NCI-H1417 treated with DMSO at 0.1 percent for 48 hours (cell line): ENCODE measurements at regions not wholly inside any gene's neighbourhood (a gene's known extent, or its start where the extent isn't known, plus 50 kb on each side); places are given as distances from the start of the nearest gene placed in this dataset.

Source experiments
- DNase-seq: peaks from one replicate; lab custom pipeline; 2025; lab: John Stamatoyannopoulos, UW

GRCh38 chr17:13353590-13353989, 248.1 kb downstream of the HS3ST3A1 start:
- no peak for DNase-seq

- DNase-seq: no peak
These were observed 248.8 kb downstream of the HS3ST3A1 start for GRCh38 chr17:13352747-13353415.

- no peak for DNase-seq
These were observed 250.7 kb downstream of the HS3ST3A1 start for GRCh38 chr17:13351046-13351445.

- DNase-seq: no peak
These were observed 251.3 kb downstream of the HS3ST3A1 start for GRCh38 chr17:13350466-13350865.

DNA sequence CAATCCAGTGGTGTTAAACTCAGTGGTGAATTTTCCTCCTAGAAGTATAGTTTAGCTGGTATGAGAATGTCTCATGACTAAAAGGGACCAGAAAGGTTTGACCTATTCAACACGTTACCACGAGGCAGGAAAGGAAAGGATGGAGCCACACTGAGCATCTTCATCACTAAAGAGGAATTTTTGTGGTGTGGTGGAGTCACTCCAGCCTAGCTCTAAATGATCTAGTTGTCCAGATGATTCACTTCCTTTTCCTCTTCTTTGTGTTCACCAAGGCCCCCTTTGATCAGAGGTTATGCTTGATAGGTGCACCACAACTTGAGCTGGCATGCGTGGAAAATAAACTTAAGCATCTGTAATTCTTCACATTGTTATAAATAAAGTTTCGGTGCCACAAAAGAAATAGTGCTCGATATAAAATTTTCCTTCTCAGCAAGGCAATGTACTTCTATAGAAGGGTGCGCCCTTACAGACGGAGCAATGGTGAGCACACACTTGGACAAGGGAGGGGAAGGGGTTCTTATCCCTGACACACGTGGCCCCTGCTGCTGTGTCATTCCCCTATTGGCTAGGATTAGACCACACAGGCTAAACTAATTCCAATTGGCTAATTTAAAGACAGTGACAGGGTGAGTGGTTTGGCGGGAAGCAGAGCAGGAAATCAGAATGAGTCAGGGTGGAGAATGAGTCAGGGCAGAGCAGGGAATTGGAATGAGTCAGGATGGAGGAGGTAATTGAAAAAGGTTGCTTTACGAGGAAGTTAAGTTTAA, 254.6 kb downstream of the HS3ST3A1 start:
- DNase-seq: no peak

DNA sequence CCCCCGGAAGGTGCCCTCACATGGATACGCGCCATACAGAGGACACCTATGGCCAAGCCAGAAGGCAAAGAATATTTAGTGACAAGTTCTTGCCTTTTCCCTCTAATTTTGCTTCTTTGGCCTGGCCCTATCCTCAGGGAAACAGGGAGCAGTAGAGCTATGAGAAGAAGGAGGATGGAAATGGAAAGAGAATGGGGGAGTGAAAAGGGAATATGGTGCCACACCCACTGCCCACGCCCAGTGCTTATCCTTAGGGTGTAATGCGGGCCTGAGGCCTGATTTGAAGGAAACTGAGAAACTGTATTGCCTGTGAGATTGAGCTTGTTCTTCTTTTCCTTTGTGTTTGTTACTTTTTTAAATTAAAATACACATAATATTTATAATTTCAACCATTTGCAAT, 255.1 kb downstream of the HS3ST3A1 start:
- DNase-seq: no peak

GRCh38 chr17:13346081-13346533, 255.6 kb downstream of the HS3ST3A1 start:
- no peak for DNase-seq

GRCh38 chr17:13338421-13338820, 263.3 kb downstream of the HS3ST3A1 start:
- DNase-seq: no peak

DNA sequence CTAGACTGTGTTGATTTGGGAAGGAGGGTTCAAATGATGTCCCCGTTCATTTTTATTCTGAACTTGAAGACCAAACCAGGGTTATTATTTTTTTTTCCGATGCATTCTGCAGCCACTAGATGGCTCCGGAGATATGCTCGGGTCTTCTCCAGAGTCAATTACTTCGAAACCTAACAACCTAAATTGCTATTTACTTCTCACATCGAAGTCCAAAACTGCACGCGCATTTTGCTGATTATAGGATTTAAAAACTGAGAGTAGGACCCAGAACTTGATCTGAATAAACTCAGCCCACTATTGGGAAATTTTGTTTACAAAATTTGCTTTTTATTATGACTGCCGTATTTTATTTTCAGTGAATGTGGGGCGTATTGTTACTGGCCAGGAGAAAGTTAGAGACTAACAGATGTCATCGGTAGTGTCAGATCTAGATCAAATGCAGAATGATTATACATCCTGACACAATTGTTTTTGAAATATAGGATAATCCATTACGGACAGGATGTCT, 263.8 kb downstream of the HS3ST3A1 start:
- no peak for DNase-seq

- no peak for DNase-seq
These were observed 264.6 kb downstream of the HS3ST3A1 start for GRCh38 chr17:13337151-13337550.

DNA sequence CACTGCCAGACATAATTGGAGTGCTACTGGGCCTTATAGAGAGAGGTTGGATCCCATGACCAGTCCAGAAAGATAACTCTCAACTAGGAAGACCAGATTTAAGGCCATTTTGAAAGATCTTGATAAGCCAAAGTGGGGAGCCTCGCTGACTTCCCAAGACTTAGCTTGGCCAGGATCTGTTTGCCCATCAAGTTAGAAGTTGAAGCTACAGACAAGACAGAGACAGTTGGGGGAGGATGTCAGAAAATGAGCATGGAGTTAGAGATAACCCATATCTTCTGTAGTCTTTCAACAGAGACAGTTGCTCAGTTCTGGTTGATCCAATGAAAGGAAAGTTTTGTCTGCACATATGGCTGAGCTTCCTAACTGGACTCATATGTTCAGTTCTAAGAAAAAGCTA, 267.4 kb downstream of the HS3ST3A1 start:
- no peak for DNase-seq

DNA sequence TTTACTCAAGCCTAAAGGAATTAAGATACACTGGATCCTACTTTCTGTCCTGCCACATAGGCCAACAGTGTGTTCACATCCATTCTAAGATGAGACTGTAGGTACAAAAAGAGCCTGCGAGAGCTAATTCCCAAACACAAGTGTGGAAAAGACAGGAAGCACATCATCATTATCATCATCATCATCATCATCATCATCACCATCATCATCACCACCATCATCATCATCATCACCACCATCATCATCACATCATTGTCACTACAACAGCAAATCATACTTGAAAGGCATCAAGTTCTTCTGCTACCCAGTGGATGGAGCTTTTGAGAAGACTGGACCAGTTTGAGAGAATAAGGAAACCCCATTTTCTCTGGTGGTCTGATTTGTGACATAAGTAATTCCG, 268.1 kb downstream of the HS3ST3A1 start:
- no peak for DNase-seq

DNA sequence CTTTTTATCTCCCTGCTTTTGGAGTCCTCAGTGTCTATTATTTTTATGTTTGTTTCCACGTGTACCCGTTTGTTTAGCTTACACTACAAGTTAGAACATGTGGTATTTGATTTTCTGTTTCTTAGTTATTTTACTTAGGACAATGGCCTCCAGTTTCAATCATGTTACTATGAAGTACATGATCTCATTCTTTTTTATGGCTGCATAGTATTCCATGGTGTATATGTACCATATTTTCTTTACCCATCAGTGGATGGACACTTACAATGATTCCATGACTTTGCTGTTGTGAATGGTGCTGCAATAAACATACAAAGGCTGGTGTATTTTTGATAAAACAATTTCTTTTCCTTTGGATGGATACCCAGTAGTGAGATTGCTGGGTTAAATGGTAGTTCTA, 269.5 kb downstream of the HS3ST3A1 start:
- no peak for DNase-seq

DNA sequence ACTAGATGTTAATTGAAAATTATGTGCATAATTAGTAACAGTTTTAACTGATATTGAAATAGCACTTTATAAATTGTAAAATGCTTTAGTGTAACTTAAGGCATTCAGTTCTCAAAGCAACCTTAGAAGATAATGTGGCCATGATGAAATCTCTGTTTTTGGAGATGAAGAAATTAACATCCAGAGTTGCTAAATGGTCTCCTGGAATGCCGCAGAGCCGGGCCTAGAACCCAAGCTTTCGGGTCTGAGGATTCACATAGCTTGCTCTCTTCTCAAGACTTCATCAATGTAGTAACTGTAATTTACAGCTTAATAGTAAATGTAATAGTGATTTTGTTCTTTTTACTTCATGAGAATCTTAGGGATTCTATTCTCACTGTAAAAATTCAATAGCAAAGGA, 272.3 kb downstream of the HS3ST3A1 start:
- no peak for DNase-seq

DNA sequence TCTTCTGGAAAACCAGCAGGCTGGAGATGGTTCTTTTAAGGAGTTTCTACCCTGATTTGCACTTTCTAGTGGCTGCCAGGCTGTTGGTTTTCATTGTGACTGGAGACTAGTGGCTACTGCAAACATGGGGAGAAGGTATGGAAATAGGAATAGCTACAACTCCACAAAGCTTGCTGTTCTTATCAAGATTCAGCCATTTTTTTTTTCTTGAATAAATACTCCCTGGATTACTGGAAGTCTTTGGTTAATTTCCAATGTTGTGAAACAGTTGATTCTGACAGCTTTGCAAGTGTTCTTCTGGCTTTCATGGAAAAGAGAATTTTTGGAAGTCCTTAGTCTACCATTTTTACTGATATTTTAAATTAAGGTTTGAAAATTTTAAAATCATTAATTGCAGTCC, 277.7 kb downstream of the HS3ST3A1 start:
- no peak for DNase-seq

DNA sequence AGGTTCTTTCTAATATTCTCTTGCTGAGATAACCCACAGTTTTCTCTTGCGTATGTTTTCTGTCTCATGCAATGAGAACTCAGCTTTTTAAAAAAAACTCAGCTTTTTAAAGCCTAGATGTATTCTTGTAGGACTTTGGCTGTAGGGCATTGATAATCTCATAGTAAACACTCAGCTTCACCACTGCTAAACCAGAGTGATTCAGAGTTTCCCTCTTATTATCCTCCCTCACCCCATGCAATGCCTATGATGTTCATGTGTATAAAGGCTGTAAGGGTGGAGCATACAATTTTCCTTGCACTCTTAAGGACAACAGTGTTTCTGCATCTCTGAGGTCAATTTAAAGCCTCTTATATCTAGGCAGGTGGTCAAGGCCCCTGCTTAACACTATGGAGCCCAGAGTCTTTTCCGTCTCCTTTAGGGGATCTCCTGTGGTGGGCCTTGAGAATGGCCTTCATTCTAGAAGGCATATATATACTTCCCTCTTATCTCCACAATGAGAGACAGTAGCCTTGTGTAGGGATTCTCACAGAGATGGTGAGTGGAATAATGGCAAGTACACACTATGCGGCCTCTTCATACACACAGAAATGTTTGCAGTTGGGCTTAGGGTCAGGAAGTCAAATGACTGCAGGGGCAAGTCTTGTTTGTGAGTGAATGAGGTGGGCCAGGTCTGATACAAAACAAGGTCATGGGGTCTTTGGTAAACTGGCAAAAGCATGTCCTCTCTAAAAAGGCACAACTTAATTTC, 279.6 kb downstream of the HS3ST3A1 start:
- DNase-seq: no peak

DNA sequence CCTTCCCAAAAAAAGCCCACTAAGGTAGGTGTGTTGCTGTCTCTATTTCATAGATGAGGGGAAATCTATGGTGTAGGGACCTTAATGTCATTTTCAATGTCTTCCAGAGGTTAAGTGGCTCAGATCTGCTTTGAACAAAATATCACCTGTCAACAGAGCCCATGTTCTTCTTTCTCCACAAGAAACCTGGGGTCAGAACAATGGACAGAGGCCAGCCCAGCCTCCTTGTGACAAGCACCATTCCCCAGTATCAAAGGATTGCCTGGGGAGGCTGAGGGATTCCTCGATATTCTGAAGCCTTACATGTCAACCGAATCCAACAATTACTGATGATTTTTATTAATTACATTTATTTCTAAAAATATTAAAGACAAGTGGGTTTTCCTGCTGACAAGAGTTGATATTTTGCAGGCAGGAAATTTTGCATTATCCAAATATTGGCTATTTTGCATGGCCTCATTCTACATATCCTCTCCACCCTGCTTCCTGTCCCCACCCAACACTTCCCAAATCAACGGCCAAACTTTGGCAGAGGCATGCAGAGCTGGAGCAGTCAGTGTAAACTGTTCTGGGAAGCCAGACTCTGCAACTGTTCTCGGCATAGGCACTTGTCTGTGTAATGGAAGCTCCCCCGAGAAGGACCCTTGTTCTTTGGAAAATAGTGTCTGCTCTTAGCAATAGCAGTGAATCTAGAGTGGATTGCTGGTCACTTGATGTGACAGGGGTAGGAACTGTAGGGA, 281.5 kb downstream of the HS3ST3A1 start:
- DNase-seq: no peak

DNA sequence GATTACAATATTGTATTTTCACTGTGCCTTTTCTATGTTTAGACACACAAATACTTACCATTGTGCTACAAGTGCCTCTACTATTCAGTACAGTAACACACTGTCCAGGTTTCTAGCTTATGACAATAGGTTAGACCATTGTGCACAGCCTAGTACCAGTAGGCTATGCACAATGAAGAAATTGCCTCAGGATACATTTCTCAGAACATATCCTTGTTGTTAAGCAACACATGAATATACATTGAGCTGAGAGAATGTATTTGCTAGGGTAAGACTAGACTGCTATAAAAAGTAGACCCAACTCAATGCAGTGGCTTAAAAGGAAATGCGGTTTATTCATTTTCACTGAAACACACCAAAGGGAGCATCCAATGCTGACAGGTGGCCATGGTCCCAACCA, 285.1 kb downstream of the HS3ST3A1 start:
- DNase-seq: no peak

- DNase-seq: no peak
These were observed 290.4 kb downstream of the HS3ST3A1 start for GRCh38 chr17:13311306-13311705.

DNA sequence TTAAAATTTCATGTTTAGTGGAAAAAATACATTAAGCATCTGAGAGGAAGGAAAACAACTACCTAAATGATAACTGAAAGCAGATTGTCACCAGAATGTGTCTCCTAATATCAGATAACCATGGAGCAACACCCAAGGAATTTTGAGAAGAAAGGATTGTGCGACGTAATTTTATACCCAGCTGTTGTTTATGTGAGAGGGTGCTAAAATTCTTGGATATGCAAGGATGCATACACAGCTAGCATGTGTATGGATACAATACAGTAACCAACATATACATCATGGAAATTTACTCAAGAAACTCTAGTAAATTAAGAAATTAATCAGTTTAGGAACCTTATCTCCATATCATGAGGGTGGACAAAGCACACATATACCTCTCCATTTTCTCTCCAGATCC, 290.9 kb downstream of the HS3ST3A1 start:
- DNase-seq: no peak

DNA sequence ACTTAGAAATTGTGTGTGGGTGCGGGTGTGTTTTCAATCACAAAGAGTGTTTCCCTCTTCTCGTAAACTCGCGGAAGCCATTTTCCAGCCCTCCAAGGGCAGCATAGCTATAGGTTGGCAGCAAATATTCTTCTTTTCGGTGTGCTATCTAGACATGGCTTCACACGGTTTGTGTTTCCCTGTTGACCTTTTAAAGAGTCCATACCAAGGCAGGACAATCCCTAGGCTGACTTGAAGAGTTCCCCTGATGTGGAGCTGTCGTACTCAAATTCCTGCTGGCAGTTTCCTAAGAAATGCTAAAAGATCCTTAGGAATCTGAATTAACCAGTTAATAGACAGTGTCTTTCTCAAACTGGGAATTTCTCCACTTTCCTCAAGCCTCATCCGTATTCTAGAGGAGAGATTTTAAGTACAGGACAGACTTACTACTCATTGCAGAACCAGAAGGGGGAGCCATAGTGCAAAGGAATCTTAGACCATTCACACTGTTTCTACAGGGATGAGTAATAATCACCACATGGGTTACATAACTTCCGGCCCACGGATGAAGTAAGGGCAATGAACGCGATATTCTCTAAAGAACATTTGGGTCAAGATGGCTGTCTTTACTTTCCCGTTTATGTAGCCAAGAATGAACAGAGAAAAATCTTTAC, 288.6 kb upstream of the ELAC2 start:
- no peak for DNase-seq

GRCh38 chr17:13302983-13303382, 285.2 kb upstream of the ELAC2 start:
- no peak for DNase-seq
